Colonic mucosa (tissue), 4 donors: ENCODE measurements at regions not wholly inside any gene's neighbourhood (a gene's known extent, or its start where the extent isn't known, plus 50 kb on each side); places are given as distances from the start of the nearest gene placed in this dataset.

Source experiments
- DNase-seq: peaks from one replicate; pipeline ENCODE4 v3.0.0-alpha.2; 2020
- H3K27ac ChIP-seq: fragments of 200-600 bp; one replicate; pipeline ENCODE4 v1.8.0; 2021
- H3K27me3 ChIP-seq: fragments of 200-600 bp; one replicate; pipeline ENCODE4 v1.8.0; 2021
- H3K36me3 ChIP-seq: fragments of 200-600 bp; one replicate; pipeline ENCODE4 v1.8.0; 2021
- H3K4me1 ChIP-seq: fragments of 200-600 bp; one replicate; pipeline ENCODE4 v1.8.0; 2021; ENCODE audit warnings: mild to moderate bottlenecking
- H3K4me3 ChIP-seq: fragments of 200-600 bp; one replicate; pipeline ENCODE4 v1.8.0; 2021
- H3K9ac ChIP-seq, 2 donors: one replicate each; pipeline ENCODE4 v1.7.0; 2013; ENCODE audit warnings: control low read depth in 2 of 2, low read depth in 2 of 2, low read length in 2 of 2
- H3K9me3 ChIP-seq: fragments of 200-600 bp; one replicate; pipeline ENCODE4 v1.8.0; 2021
- CTCF ChIP-seq: fragments of 200-600 bp; IDR thresholded peaks from one replicate; pipeline ENCODE4 v1.8.0; 2022; ENCODE audit warnings: antibody characterized with exemption, mild to moderate bottlenecking
- intact Hi-C: fragments of 100-400 bp; cut with DNase I; formaldehyde crosslinking; loops from one replicate; pipeline ENCODE4 v1.14.1; 2022
- donor health status: healthy.
- donor health status: DM: no; HTN: no; CAD: no.
- donor health status: DM: no; HTN: no; CAD: no.

DNA sequence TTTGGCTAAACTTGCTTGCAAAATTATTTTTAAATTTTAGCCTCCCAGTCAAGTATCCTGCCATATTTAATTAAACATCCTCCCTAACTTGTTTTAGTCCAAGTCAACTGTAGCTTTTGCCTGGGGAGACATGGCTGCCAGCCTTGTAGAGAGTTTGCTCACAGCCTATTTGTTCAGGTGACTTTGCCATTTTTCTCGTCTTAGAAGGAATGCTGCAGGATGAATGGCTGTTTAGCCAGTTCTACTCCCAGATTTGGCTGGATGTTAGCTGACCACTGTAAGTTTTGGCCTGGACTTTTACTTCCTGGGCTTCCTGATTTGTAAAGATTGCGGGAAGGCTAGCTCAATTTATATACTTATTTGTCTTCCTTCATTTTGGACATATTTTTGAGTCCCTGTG is 236.4 kb upstream of the SGO1 start:
- H3K27ac ChIP-seq = no peak overlapping the region
- H3K4me1 ChIP-seq = no peaks in the 10 kb centered on the region
- no peak overlapping the region for H3K9ac ChIP-seq
- no peak for DNase-seq
- H3K27me3 ChIP-seq = no peaks in the 10 kb centered on the region
- TF ChIP-seq CTCF = no peak
- H3K4me3 ChIP-seq = no peak overlapping the region
- H3K9me3 ChIP-seq = no peaks in the 10 kb centered on the region
- no peaks in the 10 kb centered on the region for H3K36me3 ChIP-seq
- intact Hi-C loops = no loop called here

DNA sequence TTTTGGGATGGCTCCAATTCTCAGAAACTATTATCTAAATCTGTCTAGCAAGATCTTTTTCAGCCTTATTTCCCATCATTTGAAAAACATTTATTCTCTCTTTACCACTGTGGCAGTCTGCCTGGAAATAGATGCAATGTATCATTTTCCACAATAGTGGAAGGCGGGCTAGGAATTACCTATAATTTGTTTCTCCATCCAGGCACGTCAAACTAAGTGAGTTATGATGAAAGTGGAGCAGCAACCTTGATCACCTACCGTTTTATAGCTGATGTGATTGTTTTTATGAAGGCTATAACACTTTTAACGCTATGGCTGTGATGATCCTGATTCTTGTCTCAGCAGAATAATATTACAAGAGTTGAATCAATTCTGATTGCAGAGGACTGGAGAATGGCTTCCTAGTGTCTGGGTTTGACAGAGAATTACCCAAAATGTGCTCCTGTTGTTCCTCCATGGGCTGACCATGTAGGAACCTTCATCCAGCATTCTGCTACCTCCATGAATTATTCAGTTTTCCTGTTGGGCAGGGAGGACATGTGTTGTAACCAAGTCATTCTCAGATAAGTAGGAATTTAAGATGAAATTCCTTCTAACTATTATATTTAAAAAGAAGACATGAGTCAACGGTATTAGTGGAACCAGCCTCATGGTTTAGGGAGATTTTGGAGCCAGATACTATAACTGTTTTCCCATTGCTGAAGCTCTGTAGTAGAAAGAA is 231.5 kb upstream of the SGO1 start:
- Histone ChIP-seq H3K4me3 (no peak overlapping the region), H3K9ac (no peak overlapping the region), H3K36me3 (no peaks in the 10 kb centered on the region), H3K4me1 (no peaks in the 10 kb centered on the region), H3K27me3 (no peaks in the 10 kb centered on the region), H3K9me3 (no peaks in the 10 kb centered on the region), H3K27ac (no peak overlapping the region)
- no peak for TF ChIP-seq CTCF
- no peak for DNase-seq
- intact Hi-C loops = no loop called here

- Histone ChIP-seq H3K9ac (no peak overlapping the region), H3K4me1 (no peaks in the 10 kb centered on the region), H3K27me3 (no peaks in the 10 kb centered on the region), H3K4me3 (no peak overlapping the region), H3K9me3 (no peaks in the 10 kb centered on the region), H3K27ac (no peak overlapping the region), H3K36me3 (no peaks in the 10 kb centered on the region)
- DNase-seq = no peak
- no peak for TF ChIP-seq CTCF
- intact Hi-C loops = no loop called here
Observed at GRCh38 chr3:20406611-20407011, 220.6 kb upstream of the SGO1 start.

GRCh38 chr3:20405744-20406143 is 219.7 kb upstream of the SGO1 start:
- no peak overlapping the region for H3K27ac ChIP-seq
- H3K4me1 ChIP-seq = no peaks in the 10 kb centered on the region
- H3K9me3 ChIP-seq = no peaks in the 10 kb centered on the region
- TF ChIP-seq CTCF = no peak
- no peaks in the 10 kb centered on the region for H3K36me3 ChIP-seq
- H3K27me3 ChIP-seq = no peaks in the 10 kb centered on the region
- no peak overlapping the region for H3K9ac ChIP-seq
- intact Hi-C loops = no loop called here
- H3K4me3 ChIP-seq = no peak overlapping the region
- no peak for DNase-seq

GRCh38 chr3:20405231-20405630 is 219.2 kb upstream of the SGO1 start:
- no peak overlapping the region for H3K4me3 ChIP-seq
- no peaks in the 10 kb centered on the region for H3K9me3 ChIP-seq
- no peak overlapping the region for H3K27ac ChIP-seq
- intact Hi-C loops = no loop called here
- TF ChIP-seq CTCF = no peak
- no peaks in the 10 kb centered on the region for H3K4me1 ChIP-seq
- H3K36me3 ChIP-seq = no peaks in the 10 kb centered on the region
- DNase-seq = no peak
- H3K9ac ChIP-seq = no peak overlapping the region
- H3K27me3 ChIP-seq = no peaks in the 10 kb centered on the region
